Prostate gland (tissue), 2 donors: ENCODE measurements at regions not wholly inside any gene's neighbourhood (a gene's known extent, or its start where the extent isn't known, plus 50 kb on each side); places are given as distances from the start of the nearest gene placed in this dataset.

Experiments used
- POLR2A ChIP-seq: fragments of 450-650 bp; IDR thresholded peaks from one replicate; pipeline ENCODE4 v1.6.1; 2016; ENCODE audit warnings: antibody characterized with exemption, mild to moderate bottlenecking
- TF ChIP-seq, protein P1 (sequence below), 4 experiments: fragments of 200-600 bp in 2 of 4; fragments of 450-650 bp in 2 of 4; sonication (generic) in 2 of 4; IDR thresholded peaks; 1 replicate in 3 of 4; 2 replicates in 1 of 4; pipeline ENCODE4 v1.5.1; 2016 to 2019; ENCODE audit warnings: antibody characterized with exemption in 4 of 4, mild to moderate bottlenecking in 2 of 4, moderate library complexity in 2 of 4

DNA sequence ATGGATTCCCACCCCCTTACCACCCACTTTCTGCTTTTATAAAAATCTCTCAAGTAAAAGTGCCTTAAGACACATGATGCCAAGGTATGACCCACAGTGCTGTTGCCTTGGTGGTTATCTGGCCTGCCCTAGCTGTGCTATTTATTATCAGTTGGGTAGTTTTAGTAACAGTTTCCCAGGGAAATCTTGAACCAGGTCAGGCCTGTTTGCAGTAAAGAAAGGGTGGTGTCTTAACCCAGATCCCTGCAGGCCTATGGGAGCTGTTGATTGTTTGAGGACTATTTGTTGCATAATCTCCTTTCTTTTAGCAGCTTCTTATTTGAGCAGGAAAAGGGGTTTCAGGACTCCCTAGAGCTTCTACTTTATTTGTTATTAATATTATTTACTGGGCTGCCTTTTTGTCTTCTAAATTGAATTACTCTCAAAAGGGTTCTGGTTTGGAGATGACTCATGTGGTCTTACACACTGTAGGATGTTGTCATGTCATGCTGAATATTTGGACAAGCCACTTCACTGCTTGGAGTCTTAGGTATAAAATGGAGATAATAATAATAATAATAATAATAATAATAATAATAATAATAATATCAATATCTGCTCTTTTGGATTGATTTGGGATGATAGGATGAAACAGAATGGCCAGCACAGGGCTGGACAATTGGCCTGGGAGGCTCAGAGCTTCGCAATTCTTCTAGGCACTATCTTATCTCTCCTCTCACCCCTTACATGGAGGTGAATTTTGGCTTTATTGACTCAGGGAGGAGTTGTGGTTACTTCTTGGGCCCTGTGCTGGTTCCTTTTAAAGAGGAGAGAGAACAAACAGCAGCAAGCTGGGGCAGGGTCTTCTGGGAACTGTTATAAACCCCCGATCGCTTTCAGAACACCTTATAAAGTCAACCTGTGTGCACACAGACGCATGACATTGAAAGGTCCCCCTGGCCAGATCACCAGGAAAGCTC, 252.1 kb downstream of the PRDM2 start:
- TF ChIP-seq, protein P1, sequence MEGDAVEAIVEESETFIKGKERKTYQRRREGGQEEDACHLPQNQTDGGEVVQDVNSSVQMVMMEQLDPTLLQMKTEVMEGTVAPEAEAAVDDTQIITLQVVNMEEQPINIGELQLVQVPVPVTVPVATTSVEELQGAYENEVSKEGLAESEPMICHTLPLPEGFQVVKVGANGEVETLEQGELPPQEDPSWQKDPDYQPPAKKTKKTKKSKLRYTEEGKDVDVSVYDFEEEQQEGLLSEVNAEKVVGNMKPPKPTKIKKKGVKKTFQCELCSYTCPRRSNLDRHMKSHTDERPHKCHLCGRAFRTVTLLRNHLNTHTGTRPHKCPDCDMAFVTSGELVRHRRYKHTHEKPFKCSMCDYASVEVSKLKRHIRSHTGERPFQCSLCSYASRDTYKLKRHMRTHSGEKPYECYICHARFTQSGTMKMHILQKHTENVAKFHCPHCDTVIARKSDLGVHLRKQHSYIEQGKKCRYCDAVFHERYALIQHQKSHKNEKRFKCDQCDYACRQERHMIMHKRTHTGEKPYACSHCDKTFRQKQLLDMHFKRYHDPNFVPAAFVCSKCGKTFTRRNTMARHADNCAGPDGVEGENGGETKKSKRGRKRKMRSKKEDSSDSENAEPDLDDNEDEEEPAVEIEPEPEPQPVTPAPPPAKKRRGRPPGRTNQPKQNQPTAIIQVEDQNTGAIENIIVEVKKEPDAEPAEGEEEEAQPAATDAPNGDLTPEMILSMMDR (IDR thresholded peaks at IDR 0.05): no peak
- TF ChIP-seq POLR2A: no peak
